GM10248 (cell line): ENCODE measurements at regions not wholly inside any gene's neighbourhood (a gene's known extent, or its start where the extent isn't known, plus 50 kb on each side); places are given as distances from the start of the nearest gene placed in this dataset.

Experiments used
- CTCF ChIA-PET: fragments of 300-600 bp; sonication (Branson Sonifier 250); formaldehyde crosslinking; extraction: SDS; loops from one replicate; lab custom pipeline; 2021; ENCODE audit warnings: antibody characterized with exemption; lab: Yijun Ruan, JAX
- POLR2A ChIA-PET: fragments of 350-650 bp; sonication (Branson Sonifier 250); formaldehyde crosslinking; extraction: SDS; loops from one replicate; lab custom pipeline; 2020; ENCODE audit warnings: antibody characterized with exemption; lab: Yijun Ruan, JAX
- DNase-seq: peaks from one replicate; pipeline ENCODE4 v3.0.0; 2012; ENCODE audit errors: extremely low spot score
- TF ChIP-seq, protein P1 (sequence below): IDR thresholded peaks from 2 replicates; pipeline ENCODE4 v1.5.1; 2012; ENCODE audit warnings: mild to moderate bottlenecking, low read depth; ENCODE audit errors: extremely low read depth, missing control alignments, control extremely low read depth

- CTCF ChIA-PET, result interaction anchor here (0.9 to 1.0 kb wide), 2 partner anchors 14 to 86 kb away, joined by 3 read pairs; no protein-coding TSS in a partner anchor
- DNase-seq, result no peak
- TF ChIP-seq, protein P1, sequence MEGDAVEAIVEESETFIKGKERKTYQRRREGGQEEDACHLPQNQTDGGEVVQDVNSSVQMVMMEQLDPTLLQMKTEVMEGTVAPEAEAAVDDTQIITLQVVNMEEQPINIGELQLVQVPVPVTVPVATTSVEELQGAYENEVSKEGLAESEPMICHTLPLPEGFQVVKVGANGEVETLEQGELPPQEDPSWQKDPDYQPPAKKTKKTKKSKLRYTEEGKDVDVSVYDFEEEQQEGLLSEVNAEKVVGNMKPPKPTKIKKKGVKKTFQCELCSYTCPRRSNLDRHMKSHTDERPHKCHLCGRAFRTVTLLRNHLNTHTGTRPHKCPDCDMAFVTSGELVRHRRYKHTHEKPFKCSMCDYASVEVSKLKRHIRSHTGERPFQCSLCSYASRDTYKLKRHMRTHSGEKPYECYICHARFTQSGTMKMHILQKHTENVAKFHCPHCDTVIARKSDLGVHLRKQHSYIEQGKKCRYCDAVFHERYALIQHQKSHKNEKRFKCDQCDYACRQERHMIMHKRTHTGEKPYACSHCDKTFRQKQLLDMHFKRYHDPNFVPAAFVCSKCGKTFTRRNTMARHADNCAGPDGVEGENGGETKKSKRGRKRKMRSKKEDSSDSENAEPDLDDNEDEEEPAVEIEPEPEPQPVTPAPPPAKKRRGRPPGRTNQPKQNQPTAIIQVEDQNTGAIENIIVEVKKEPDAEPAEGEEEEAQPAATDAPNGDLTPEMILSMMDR, result no peak
- POLR2A ChIA-PET, result no interaction called here
Observed at GRCh38 chr13:73918691-73919090, 215.5 kb downstream of the KLF12 start.

DNA sequence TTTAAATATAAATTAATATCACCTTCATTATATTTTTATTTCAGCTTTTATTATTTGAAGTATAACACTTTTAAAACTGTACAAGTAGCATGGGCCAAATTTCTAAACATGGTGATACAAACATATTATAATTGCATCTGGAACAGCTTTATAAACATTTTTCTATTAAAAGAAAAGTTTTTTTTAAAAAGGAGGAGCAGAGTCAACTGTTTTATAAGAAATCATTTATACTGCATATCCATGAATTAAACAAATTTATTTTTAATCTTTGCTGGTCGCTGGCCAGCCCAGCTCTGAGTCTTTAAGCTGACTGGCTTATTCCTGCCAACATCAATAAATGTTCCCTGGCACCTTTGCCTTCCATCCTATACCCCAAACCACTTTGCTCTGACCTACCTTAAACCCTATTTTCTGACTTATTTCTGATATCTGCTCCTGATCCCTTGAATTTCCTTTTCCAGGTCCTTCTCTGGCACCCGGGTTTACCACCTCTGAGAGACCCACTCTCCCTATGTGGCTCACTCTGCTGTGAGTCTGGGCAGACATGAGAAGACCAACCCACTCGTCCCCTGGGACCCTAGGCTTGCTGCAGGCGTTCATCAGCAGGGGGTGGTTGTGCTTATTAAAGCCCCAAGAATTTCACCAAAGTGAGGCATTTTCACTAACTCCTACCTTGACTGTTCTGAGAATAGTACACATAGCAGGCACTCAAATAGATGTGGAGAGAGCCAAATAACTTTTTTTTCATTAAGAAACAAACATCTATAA, 220.3 kb downstream of the KLF12 start:
- DNase-seq, result peak; percentile 10
- POLR2A ChIA-PET, result no interaction called here
- CTCF ChIA-PET, result interaction anchor here (1.0 to 1.7 kb wide), 3 partner anchors 8 to 15 kb away, joined by 3 to 6 read pairs (median 6); no protein-coding TSS in a partner anchor
- TF ChIP-seq, protein P1, result no peak

DNA sequence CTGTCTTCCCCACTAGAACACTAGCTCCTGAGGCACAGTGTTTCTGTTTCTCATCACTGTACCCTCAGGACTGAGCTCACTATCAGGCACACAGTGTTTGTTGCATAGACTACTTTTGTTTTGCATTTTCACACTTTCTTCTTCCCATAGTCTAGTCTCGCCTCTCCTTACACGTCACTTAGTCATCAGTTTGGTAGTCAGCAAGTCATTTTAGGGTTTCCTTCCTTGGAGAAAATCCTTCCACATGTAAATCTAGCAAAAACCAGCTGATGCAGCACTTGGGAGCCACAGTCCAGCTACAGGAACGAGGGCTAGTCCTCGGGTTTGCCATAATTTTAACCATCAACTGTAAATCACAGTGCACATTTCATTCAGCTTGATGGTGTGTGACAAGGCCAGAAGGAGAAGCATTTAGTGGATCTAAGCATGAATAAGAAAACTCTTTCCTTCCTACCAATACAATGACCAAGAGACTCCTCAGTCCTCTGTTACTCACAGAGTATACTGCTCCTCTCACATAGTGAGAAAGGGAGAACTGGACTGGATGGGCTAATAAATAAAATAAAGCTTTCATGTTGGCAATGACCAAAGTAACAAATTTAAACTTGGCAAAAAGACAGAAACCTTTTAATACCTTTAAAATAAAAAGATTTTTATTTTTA, 221.0 kb downstream of the KLF12 start:
- no peak for DNase-seq
- TF ChIP-seq, protein P1, result no peak
- CTCF ChIA-PET, result interaction anchor here (0.8 to 1.7 kb wide), 4 partner anchors 9 to 14 kb away, joined by 3 to 6 read pairs (median 6); no protein-coding TSS in a partner anchor
- POLR2A ChIA-PET, result no interaction called here

- TF ChIP-seq, protein P1, result no peak
- ChIA-PET POLR2A (no interaction called here), CTCF (interaction anchor here (1.0 to 1.4 kb wide), 2 partner anchors 18 to 28 kb away, joined by 3 read pairs; no protein-coding TSS in a partner anchor)
- no peak for DNase-seq
Observed at GRCh38 chr13:73911361-73911760, 222.8 kb downstream of the KLF12 start.

GRCh38 chr13:73910733-73911132, 223.5 kb downstream of the KLF12 start:
- ChIA-PET POLR2A (no interaction called here), CTCF (interaction anchor here (1.0 to 1.4 kb wide), 2 partner anchors 17 to 28 kb away, joined by 3 read pairs; no protein-coding TSS in a partner anchor)
- TF ChIP-seq, protein P1, result no peak
- DNase-seq, result no peak

- POLR2A ChIA-PET, result no interaction called here
- TF ChIP-seq, protein P1, result no peak
Observed at GRCh38 chr13:73908809-73909208, 225.4 kb downstream of the KLF12 start.

More at GRCh38 chr13:73908809-73909208, 225.4 kb downstream of the KLF12 start:
- DNase-seq, result no peak
- CTCF ChIA-PET, result interaction anchor here (0.9 kb wide), 1 partner anchor 37 kb away, joined by 4 read pairs; no protein-coding TSS in a partner anchor
